ENCODE measurements at regions not wholly inside any gene's neighbourhood (a gene's known extent, or its start where the extent isn't known, plus 50 kb on each side); places are given as distances from the start of the nearest gene placed in this dataset.

DNA sequence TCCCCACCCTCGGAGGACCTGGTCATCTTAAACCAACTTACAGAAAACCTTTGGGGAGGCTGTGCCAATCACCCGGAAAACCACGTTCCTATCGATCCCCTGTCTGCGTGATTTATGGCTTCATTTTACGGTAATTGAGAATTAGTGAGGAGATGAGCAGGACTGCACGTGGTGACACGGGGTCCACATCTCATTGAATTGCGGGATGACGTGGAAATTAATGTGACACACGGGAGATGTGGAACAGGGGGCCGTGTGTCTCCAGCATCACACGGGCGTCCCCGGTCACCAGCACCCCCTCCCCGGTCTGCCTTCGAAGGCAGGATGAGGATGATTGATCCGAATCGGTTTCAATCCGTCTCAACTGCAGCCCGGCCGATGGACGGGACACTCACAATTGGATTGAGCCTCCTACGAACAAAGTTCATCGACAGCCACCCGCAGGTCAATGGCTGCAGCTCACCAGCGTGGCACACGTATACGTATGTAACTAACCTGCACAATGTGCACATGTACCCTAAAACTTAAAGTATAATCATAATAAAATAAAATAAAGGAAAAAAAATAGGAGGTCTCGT lies 160.3 kb downstream of the SHOX start:
- TF ChIP-seq POLR2AphosphoS5 (IDR thresholded peaks at IDR 0.05; ENCODE audit: low read depth) (no peak), EZH2 (IDR thresholded peaks at IDR 0.05; ENCODE audit: low read depth, unreplicated experiment) (no peak), NANOG (IDR thresholded peaks at IDR 0.05; ENCODE audit: borderline replicate concordance) (no peak), ZNF114 (CRISPR knock-in tag; IDR thresholded peaks at IDR 0.05) (no peak), EZH2phosphoT487 (IDR thresholded peaks at IDR 0.05; ENCODE audit: unreplicated experiment) (no peak), CREB1 (CRISPR knock-in tag; IDR thresholded peaks at IDR 0.05; ENCODE audit: low read depth) (no peak)
- TF ChIP-seq, protein P1, sequence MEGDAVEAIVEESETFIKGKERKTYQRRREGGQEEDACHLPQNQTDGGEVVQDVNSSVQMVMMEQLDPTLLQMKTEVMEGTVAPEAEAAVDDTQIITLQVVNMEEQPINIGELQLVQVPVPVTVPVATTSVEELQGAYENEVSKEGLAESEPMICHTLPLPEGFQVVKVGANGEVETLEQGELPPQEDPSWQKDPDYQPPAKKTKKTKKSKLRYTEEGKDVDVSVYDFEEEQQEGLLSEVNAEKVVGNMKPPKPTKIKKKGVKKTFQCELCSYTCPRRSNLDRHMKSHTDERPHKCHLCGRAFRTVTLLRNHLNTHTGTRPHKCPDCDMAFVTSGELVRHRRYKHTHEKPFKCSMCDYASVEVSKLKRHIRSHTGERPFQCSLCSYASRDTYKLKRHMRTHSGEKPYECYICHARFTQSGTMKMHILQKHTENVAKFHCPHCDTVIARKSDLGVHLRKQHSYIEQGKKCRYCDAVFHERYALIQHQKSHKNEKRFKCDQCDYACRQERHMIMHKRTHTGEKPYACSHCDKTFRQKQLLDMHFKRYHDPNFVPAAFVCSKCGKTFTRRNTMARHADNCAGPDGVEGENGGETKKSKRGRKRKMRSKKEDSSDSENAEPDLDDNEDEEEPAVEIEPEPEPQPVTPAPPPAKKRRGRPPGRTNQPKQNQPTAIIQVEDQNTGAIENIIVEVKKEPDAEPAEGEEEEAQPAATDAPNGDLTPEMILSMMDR (conservative IDR thresholded peaks at IDR 0.05; ENCODE audit: low read depth in 2 of 2): no peak
- TF ChIP-seq, protein P2, sequence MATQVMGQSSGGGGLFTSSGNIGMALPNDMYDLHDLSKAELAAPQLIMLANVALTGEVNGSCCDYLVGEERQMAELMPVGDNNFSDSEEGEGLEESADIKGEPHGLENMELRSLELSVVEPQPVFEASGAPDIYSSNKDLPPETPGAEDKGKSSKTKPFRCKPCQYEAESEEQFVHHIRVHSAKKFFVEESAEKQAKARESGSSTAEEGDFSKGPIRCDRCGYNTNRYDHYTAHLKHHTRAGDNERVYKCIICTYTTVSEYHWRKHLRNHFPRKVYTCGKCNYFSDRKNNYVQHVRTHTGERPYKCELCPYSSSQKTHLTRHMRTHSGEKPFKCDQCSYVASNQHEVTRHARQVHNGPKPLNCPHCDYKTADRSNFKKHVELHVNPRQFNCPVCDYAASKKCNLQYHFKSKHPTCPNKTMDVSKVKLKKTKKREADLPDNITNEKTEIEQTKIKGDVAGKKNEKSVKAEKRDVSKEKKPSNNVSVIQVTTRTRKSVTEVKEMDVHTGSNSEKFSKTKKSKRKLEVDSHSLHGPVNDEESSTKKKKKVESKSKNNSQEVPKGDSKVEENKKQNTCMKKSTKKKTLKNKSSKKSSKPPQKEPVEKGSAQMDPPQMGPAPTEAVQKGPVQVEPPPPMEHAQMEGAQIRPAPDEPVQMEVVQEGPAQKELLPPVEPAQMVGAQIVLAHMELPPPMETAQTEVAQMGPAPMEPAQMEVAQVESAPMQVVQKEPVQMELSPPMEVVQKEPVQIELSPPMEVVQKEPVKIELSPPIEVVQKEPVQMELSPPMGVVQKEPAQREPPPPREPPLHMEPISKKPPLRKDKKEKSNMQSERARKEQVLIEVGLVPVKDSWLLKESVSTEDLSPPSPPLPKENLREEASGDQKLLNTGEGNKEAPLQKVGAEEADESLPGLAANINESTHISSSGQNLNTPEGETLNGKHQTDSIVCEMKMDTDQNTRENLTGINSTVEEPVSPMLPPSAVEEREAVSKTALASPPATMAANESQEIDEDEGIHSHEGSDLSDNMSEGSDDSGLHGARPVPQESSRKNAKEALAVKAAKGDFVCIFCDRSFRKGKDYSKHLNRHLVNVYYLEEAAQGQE (IDR thresholded peaks at IDR 0.05; ENCODE audit: unreplicated experiment): no peak
- TF ChIP-seq, protein P3, sequence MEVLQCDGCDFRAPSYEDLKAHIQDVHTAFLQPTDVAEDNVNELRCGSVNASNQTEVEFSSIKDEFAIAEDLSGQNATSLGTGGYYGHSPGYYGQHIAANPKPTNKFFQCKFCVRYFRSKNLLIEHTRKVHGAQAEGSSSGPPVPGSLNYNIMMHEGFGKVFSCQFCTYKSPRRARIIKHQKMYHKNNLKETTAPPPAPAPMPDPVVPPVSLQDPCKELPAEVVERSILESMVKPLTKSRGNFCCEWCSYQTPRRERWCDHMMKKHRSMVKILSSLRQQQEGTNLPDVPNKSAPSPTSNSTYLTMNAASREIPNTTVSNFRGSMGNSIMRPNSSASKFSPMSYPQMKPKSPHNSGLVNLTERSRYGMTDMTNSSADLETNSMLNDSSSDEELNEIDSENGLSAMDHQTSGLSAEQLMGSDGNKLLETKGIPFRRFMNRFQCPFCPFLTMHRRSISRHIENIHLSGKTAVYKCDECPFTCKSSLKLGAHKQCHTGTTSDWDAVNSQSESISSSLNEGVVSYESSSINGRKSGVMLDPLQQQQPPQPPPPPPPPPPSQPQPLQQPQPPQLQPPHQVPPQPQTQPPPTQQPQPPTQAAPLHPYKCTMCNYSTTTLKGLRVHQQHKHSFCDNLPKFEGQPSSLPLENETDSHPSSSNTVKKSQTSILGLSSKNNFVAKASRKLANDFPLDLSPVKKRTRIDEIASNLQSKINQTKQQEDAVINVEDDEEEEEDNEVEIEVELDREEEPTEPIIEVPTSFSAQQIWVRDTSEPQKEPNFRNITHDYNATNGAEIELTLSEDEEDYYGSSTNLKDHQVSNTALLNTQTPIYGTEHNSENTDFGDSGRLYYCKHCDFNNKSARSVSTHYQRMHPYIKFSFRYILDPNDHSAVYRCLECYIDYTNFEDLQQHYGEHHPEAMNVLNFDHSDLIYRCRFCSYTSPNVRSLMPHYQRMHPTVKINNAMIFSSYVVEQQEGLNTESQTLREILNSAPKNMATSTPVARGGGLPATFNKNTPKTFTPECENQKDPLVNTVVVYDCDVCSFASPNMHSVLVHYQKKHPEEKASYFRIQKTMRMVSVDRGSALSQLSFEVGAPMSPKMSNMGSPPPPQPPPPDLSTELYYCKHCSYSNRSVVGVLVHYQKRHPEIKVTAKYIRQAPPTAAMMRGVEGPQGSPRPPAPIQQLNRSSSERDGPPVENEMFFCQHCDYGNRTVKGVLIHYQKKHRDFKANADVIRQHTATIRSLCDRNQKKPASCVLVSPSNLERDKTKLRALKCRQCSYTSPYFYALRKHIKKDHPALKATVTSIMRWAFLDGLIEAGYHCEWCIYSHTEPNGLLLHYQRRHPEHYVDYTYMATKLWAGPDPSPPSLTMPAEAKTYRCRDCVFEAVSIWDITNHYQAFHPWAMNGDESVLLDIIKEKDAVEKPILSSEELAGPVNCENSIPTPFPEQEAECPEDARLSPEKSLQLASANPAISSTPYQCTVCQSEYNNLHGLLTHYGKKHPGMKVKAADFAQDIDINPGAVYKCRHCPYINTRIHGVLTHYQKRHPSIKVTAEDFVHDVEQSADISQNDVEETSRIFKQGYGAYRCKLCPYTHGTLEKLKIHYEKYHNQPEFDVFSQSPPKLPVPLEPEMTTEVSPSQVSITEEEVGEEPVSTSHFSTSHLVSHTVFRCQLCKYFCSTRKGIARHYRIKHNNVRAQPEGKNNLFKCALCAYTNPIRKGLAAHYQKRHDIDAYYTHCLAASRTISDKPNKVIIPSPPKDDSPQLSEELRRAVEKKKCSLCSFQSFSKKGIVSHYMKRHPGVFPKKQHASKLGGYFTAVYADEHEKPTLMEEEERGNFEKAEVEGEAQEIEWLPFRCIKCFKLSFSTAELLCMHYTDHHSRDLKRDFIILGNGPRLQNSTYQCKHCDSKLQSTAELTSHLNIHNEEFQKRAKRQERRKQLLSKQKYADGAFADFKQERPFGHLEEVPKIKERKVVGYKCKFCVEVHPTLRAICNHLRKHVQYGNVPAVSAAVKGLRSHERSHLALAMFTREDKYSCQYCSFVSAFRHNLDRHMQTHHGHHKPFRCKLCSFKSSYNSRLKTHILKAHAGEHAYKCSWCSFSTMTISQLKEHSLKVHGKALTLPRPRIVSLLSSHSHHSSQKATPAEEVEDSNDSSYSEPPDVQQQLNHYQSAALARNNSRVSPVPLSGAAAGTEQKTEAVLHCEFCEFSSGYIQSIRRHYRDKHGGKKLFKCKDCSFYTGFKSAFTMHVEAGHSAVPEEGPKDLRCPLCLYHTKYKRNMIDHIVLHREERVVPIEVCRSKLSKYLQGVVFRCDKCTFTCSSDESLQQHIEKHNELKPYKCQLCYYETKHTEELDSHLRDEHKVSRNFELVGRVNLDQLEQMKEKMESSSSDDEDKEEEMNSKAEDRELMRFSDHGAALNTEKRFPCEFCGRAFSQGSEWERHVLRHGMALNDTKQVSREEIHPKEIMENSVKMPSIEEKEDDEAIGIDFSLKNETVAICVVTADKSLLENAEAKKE (CRISPR knock-in tag; IDR thresholded peaks at IDR 0.05): no peak

All from GM23338 (cell line).